ENCODE measurements at regions not wholly inside any gene's neighbourhood (a gene's known extent, or its start where the extent isn't known, plus 50 kb on each side); places are given as distances from the start of the nearest gene placed in this dataset.

DNA sequence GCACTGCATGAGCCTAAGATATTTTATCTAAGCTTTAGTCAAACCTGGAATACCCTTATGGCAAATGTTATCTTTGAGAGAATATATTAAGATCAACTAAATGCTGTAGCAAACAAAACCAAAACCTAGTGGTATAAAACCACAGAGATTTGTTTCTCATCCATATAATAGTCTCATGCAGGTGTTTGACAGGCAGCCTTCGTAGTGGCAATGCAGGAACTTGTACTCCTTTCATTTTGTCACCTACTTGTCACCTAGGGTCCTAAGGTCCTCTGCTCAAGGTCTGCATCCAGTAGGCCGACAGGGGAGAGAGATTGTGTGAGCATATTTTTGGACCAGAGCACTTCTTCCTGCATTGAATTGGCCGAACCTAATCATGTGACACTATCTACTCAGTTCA lies 352.6 kb downstream of the GPR37 start:
- DNase-seq = no peak
- no peaks in the 10 kb centered on the region for H3K27me3 Mint-ChIP-seq (ENCODE audit: insufficient read depth, unreplicated experiment)
- Histone ChIP-seq H3K4me1 (no peaks in the 10 kb centered on the region), H3K9me3 (no peaks in the 10 kb centered on the region), H3K4me3 (ENCODE audit: low read depth, low read length) (no peak overlapping the region), H3K36me3 (ENCODE audit: control insufficient read depth, insufficient read depth, low read length) (no peaks in the 10 kb centered on the region), H3K27me3 (replicated peaks; ENCODE audit: control insufficient read depth, insufficient read depth, low read length) (no peaks in the 10 kb centered on the region)
- intact Hi-C loops (cut with micrococcal nuclease; ENCODE audit: unreplicated experiment) = no loop called here
- ChIA-PET CTCF (no interaction called here), POLR2A (no interaction called here)
- TF ChIP-seq CTCF (IDR thresholded peaks at IDR 0.05; ENCODE audit: insufficient read depth in 1 of 2, low read depth in 1 of 2, low read length in 1 of 2, severe bottlenecking in 1 of 2, unreplicated experiment in 1 of 2) = no peak
- no peaks in the 10 kb centered on the region for H3K36me3 Mint-ChIP-seq (ENCODE audit: insufficient read depth, unreplicated experiment)
- H3K9me3 Mint-ChIP-seq (ENCODE audit: unreplicated experiment) = no peaks in the 10 kb centered on the region
- no peak overlapping the region for H3K27ac Mint-ChIP-seq (ENCODE audit: unreplicated experiment)
- no TSS peak for BruUV-seq (replicated peaks)
- no peaks in the 10 kb centered on the region for H3K4me1 Mint-ChIP-seq (ENCODE audit: low read depth, unreplicated experiment)
- no peak overlapping the region for H3K4me3 Mint-ChIP-seq (ENCODE audit: unreplicated experiment)

DNA sequence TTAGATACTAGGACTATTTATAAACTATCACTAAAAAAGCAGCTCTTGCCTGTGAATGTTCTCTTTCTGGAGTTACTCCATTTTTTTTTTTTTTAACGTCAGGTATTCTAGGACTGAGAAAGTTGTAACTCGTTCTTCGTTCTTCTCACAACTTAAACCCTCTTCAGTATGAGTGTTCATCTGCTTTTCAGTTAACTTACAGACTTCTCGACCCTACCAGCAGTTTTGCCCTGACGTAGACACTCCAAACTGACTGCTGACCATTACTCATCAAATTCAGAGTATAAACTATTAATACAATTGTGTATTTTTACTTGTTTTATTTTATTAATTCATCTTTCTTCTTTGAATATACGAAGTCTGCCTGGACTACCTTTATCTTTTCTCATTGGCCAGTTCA lies 353.1 kb downstream of the GPR37 start:
- H3K27me3 ChIP-seq (replicated peaks; ENCODE audit: control insufficient read depth, insufficient read depth, low read length) = no peaks in the 10 kb centered on the region
- CTCF ChIA-PET = no interaction called here
- H3K4me3 Mint-ChIP-seq (ENCODE audit: unreplicated experiment) = no peak overlapping the region
- no peaks in the 10 kb centered on the region for H3K9me3 Mint-ChIP-seq (ENCODE audit: unreplicated experiment)
- no peaks in the 10 kb centered on the region for H3K9me3 ChIP-seq
- H3K4me1 ChIP-seq = no peaks in the 10 kb centered on the region
- H3K27ac Mint-ChIP-seq (ENCODE audit: unreplicated experiment) = no peak overlapping the region
- no peak overlapping the region for H3K4me3 ChIP-seq (ENCODE audit: low read depth, low read length)
- no peaks in the 10 kb centered on the region for H3K27me3 Mint-ChIP-seq (ENCODE audit: insufficient read depth, unreplicated experiment)
- no peak for DNase-seq
- intact Hi-C loops (cut with micrococcal nuclease; ENCODE audit: unreplicated experiment) = no loop called here
- H3K36me3 Mint-ChIP-seq (ENCODE audit: insufficient read depth, unreplicated experiment) = no peaks in the 10 kb centered on the region
- BruUV-seq (replicated peaks) = no TSS peak
- H3K4me1 Mint-ChIP-seq (ENCODE audit: low read depth, unreplicated experiment) = no peaks in the 10 kb centered on the region
- POLR2A ChIA-PET = no interaction called here
- H3K36me3 ChIP-seq (ENCODE audit: control insufficient read depth, insufficient read depth, low read length) = no peaks in the 10 kb centered on the region
- TF ChIP-seq CTCF (IDR thresholded peaks at IDR 0.05; ENCODE audit: insufficient read depth in 1 of 2, low read depth in 1 of 2, low read length in 1 of 2, severe bottlenecking in 1 of 2, unreplicated experiment in 1 of 2) = no peak

GRCh38 chr7:124411796-124412195 lies 353.8 kb downstream of the GPR37 start:
- BruUV-seq (replicated peaks) = no TSS peak
- CTCF ChIA-PET = no interaction called here
- H3K27me3 Mint-ChIP-seq (ENCODE audit: insufficient read depth, unreplicated experiment) = no peaks in the 10 kb centered on the region

More at GRCh38 chr7:124411796-124412195, 353.8 kb downstream of the GPR37 start:
- intact Hi-C loops (cut with micrococcal nuclease; ENCODE audit: unreplicated experiment) = no loop called here
- H3K27me3 ChIP-seq (replicated peaks; ENCODE audit: control insufficient read depth, insufficient read depth, low read length) = no peaks in the 10 kb centered on the region
- H3K9me3 ChIP-seq = no peaks in the 10 kb centered on the region
- no peak overlapping the region for H3K4me3 ChIP-seq (ENCODE audit: low read depth, low read length)
- Mint-ChIP-seq H3K4me1 (ENCODE audit: low read depth, unreplicated experiment) (no peaks in the 10 kb centered on the region), H3K36me3 (ENCODE audit: insufficient read depth, unreplicated experiment) (no peaks in the 10 kb centered on the region), H3K9me3 (ENCODE audit: unreplicated experiment) (no peaks in the 10 kb centered on the region), H3K27ac (ENCODE audit: unreplicated experiment) (no peak overlapping the region), H3K4me3 (ENCODE audit: unreplicated experiment) (no peak overlapping the region)
- POLR2A ChIA-PET = no interaction called here
- TF ChIP-seq CTCF (IDR thresholded peaks at IDR 0.05; ENCODE audit: insufficient read depth in 1 of 2, low read depth in 1 of 2, low read length in 1 of 2, severe bottlenecking in 1 of 2, unreplicated experiment in 1 of 2) = no peak
- no peaks in the 10 kb centered on the region for H3K36me3 ChIP-seq (ENCODE audit: control insufficient read depth, insufficient read depth, low read length)
- H3K4me1 ChIP-seq = no peaks in the 10 kb centered on the region
- DNase-seq = no peak

Measured in Caco-2 (cell line).